ENCODE measurements at regions not wholly inside any gene's neighbourhood (a gene's known extent, or its start where the extent isn't known, plus 50 kb on each side); places are given as distances from the start of the nearest gene placed in this dataset.

- Histone ChIP-seq H3K4me3 (ENCODE audit: control insufficient read depth in 2 of 3, extremely low read depth in 1 of 3, insufficient read depth in 2 of 3, low read depth in 1 of 3, low read length in 3 of 3) (no peak overlapping the region), H3K79me2 (ENCODE audit: control insufficient read depth, insufficient read depth, low read length) (no peaks in the 10 kb centered on the region), H3K9ac (ENCODE audit: control insufficient read depth, extremely low read depth, insufficient read depth, low read length) (no peak overlapping the region), H2AFZ (ENCODE audit: control insufficient read depth, low read length) (no peak overlapping the region), H3K27me3 (ENCODE audit: control insufficient read depth, extremely low read depth, insufficient read depth, low read length) (no peaks in the 10 kb centered on the region), H4K20me1 (ENCODE audit: control insufficient read depth, extremely low read depth, insufficient read depth, low read length) (no peaks in the 10 kb centered on the region), H3K36me3 (ENCODE audit: control insufficient read depth in 2 of 2, extremely low read depth in 1 of 2, insufficient read depth in 2 of 2, low read length in 2 of 2) (no peaks in the 10 kb centered on the region), H3K27ac (ENCODE audit: control insufficient read depth, insufficient read depth, low read length) (no peak overlapping the region), H3K9me1 (ENCODE audit: control insufficient read depth, extremely low read depth, insufficient read depth, low read length) (no peaks in the 10 kb centered on the region), H3K9me3 (ENCODE audit: control insufficient read depth, low read depth, low read length) (no peaks in the 10 kb centered on the region), H3K4me1 (ENCODE audit: control insufficient read depth, extremely low read depth, insufficient read depth, low read length) (no peaks in the 10 kb centered on the region), H3K4me2 (ENCODE audit: control insufficient read depth, extremely low read depth, insufficient read depth, low read depth, low read length) (no peak overlapping the region)
- TF ChIP-seq EZH2 (IDR thresholded peaks at IDR 0.05; ENCODE audit: low read length): no peak
- TF ChIP-seq, protein P1, sequence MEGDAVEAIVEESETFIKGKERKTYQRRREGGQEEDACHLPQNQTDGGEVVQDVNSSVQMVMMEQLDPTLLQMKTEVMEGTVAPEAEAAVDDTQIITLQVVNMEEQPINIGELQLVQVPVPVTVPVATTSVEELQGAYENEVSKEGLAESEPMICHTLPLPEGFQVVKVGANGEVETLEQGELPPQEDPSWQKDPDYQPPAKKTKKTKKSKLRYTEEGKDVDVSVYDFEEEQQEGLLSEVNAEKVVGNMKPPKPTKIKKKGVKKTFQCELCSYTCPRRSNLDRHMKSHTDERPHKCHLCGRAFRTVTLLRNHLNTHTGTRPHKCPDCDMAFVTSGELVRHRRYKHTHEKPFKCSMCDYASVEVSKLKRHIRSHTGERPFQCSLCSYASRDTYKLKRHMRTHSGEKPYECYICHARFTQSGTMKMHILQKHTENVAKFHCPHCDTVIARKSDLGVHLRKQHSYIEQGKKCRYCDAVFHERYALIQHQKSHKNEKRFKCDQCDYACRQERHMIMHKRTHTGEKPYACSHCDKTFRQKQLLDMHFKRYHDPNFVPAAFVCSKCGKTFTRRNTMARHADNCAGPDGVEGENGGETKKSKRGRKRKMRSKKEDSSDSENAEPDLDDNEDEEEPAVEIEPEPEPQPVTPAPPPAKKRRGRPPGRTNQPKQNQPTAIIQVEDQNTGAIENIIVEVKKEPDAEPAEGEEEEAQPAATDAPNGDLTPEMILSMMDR (optimal IDR thresholded peaks at IDR 0.05 in 1 of 3, IDR thresholded peaks at IDR 0.05 in 1 of 3, conservative IDR thresholded peaks at IDR 0.05 in 1 of 3; ENCODE audit: extremely low read depth in 1 of 3, insufficient read depth in 2 of 3, low read length in 3 of 3): no peak
- no peak for DNase-seq (ENCODE audit: low read depth, low spot score)
- no peak for FAIRE-seq
- dilution Hi-C loops (cut with MboI; ENCODE audit: extremely low pct_ligation_motif_present, low sequenced_read_pairs): no loop called here
These were observed 89.7 kb upstream of the FHIT start for GRCh38 chr3:61340931-61341461.

- Histone ChIP-seq H3K27ac (ENCODE audit: control insufficient read depth, insufficient read depth, low read length) (no peak overlapping the region), H2AFZ (ENCODE audit: control insufficient read depth, low read length) (no peak overlapping the region), H3K27me3 (ENCODE audit: control insufficient read depth, extremely low read depth, insufficient read depth, low read length) (no peaks in the 10 kb centered on the region), H3K9me1 (ENCODE audit: control insufficient read depth, extremely low read depth, insufficient read depth, low read length) (no peaks in the 10 kb centered on the region), H4K20me1 (ENCODE audit: control insufficient read depth, extremely low read depth, insufficient read depth, low read length) (no peaks in the 10 kb centered on the region), H3K4me2 (ENCODE audit: control insufficient read depth, extremely low read depth, insufficient read depth, low read depth, low read length) (no peak overlapping the region), H3K9ac (ENCODE audit: control insufficient read depth, extremely low read depth, insufficient read depth, low read length) (no peak overlapping the region), H3K36me3 (ENCODE audit: control insufficient read depth in 2 of 2, extremely low read depth in 1 of 2, insufficient read depth in 2 of 2, low read length in 2 of 2) (no peaks in the 10 kb centered on the region), H3K79me2 (ENCODE audit: control insufficient read depth, insufficient read depth, low read length) (no peaks in the 10 kb centered on the region), H3K4me3 (ENCODE audit: control insufficient read depth in 2 of 3, extremely low read depth in 1 of 3, insufficient read depth in 2 of 3, low read depth in 1 of 3, low read length in 3 of 3) (no peak overlapping the region), H3K4me1 (ENCODE audit: control insufficient read depth, extremely low read depth, insufficient read depth, low read length) (no peaks in the 10 kb centered on the region), H3K9me3 (ENCODE audit: control insufficient read depth, low read depth, low read length) (no peaks in the 10 kb centered on the region)
- dilution Hi-C loops (cut with MboI; ENCODE audit: extremely low pct_ligation_motif_present, low sequenced_read_pairs): no loop called here
- DNase-seq (ENCODE audit: low read depth, low spot score) (no peak), FAIRE-seq (no peak)
- TF ChIP-seq, protein P1 (optimal IDR thresholded peaks at IDR 0.05 in 1 of 3, IDR thresholded peaks at IDR 0.05 in 1 of 3, conservative IDR thresholded peaks at IDR 0.05 in 1 of 3; ENCODE audit: extremely low read depth in 1 of 3, insufficient read depth in 2 of 3, low read length in 3 of 3): no peak
- TF ChIP-seq EZH2 (IDR thresholded peaks at IDR 0.05; ENCODE audit: low read length): no peak
These were observed 92.3 kb upstream of the FHIT start for GRCh38 chr3:61343543-61343942.
